GM12878 (cell line): ENCODE measurements at regions not wholly inside any gene's neighbourhood (a gene's known extent, or its start where the extent isn't known, plus 50 kb on each side); places are given as distances from the start of the nearest gene placed in this dataset.

Experiments
- ATAC-seq: fragments of 200-7000 bp; cut with Tn5 transposase; 3 replicates; pipeline ENCODE4 v1.9.1; 2020; ENCODE audit warnings: mild to moderate bottlenecking, moderate library complexity
- BruUV-seq: library from RNA; stranded (reverse); fragments of 400-500 nt; replicated peaks from 2 replicates; lab custom pipeline; 2021; lab: Mats Ljungman, UMichigan
- CTCF ChIA-PET: fragments of 300-600 bp; sonication (Branson Sonifier 250); formaldehyde crosslinking; extraction: SDS; loops from one replicate; lab custom pipeline; 2021; ENCODE audit warnings: inconsistent platforms; lab: Yijun Ruan, JAX
- POLR2A ChIA-PET: fragments of 350-600 bp; formaldehyde crosslinking; extraction: SDS; loops from one replicate; lab custom pipeline; 2021; ENCODE audit warnings: inconsistent platforms; lab: Charles Lee
- RAD21 ChIA-PET: fragments of 300-600 bp; sonication (Branson Sonifier 250); formaldehyde crosslinking; loops from one replicate; lab custom pipeline; 2023; ENCODE audit warnings: antibody characterized with exemption; ENCODE audit not compliant: unreplicated experiment; lab: Charles Lee
- SMC1A ChIA-PET: fragments of 300-600 bp; sonication (Branson Sonifier 250); formaldehyde crosslinking; loops from one replicate; lab custom pipeline; 2023; ENCODE audit not compliant: unreplicated experiment, uncharacterized antibody; lab: Charles Lee
- DNase-seq: peaks from one replicate; pipeline ENCODE4 v3.0.0-alpha.2; 2011; ENCODE audit warnings: low read depth, low spot score
- FAIRE-seq: peaks from 3 replicates; lab custom pipeline; 2011; peaks lifted over from hg19 to GRCh38; lab: Jason Lieb, UNC
- H2AFZ ChIP-seq: 2 replicates; pipeline ENCODE4 v1.6.0; 2011; ENCODE audit warnings: low read depth, low read length, control low read depth; ENCODE audit not compliant: control insufficient read depth
- H3K27ac ChIP-seq: 2 replicates; pipeline ENCODE4 v1.5.1; 2011; ENCODE audit warnings: control low read depth; ENCODE audit not compliant: control insufficient read depth, insufficient read depth
- H3K27me3 ChIP-seq, 2 experiments: replicated peaks in 1 of 2; 2 replicates each; pipeline versions ENCODE4 v1.6.0 to v1.6.1; 2011; ENCODE audit warnings: low read length in 1 of 2; ENCODE audit not compliant: control insufficient read depth in 2 of 2, insufficient read depth in 2 of 2
- H3K36me3 ChIP-seq, 2 experiments: 2 replicates each; pipeline ENCODE4 v1.5.1; 2011; ENCODE audit warnings: low read length in 1 of 2; ENCODE audit not compliant: control insufficient read depth in 2 of 2, insufficient read depth in 2 of 2
- H3K4me1 ChIP-seq: 2 replicates; pipeline ENCODE4 v1.6.1; 2011; ENCODE audit warnings: mild to moderate bottlenecking, low read length, moderate library complexity, mixed read lengths; ENCODE audit not compliant: control insufficient read depth, insufficient read depth
- H3K4me2 ChIP-seq: 2 replicates; pipeline ENCODE4 v1.6.0; 2011; ENCODE audit warnings: control low read depth; ENCODE audit not compliant: control insufficient read depth, insufficient read depth
- H3K4me3 ChIP-seq: fragments of 200-600 bp; sonication (generic); 2 replicates; pipeline ENCODE4 v1.5.1; 2016
- H3K79me2 ChIP-seq: 2 replicates; pipeline ENCODE4 v1.6.0; 2011; ENCODE audit warnings: low read length; ENCODE audit not compliant: control insufficient read depth, insufficient read depth
- H3K9ac ChIP-seq: 2 replicates; pipeline ENCODE4 v1.8.0; 2011; ENCODE audit warnings: low read length, control low read depth, mixed read lengths; ENCODE audit not compliant: control insufficient read depth, insufficient read depth
- H3K9me3 ChIP-seq: replicated peaks from 3 replicates; pipeline ENCODE4 v1.5.1; 2011; ENCODE audit warnings: mild to moderate bottlenecking, low read length; ENCODE audit not compliant: control insufficient read depth, insufficient read depth
- H4K20me1 ChIP-seq: 2 replicates; pipeline ENCODE4 v1.6.0; 2011; ENCODE audit not compliant: control insufficient read depth, insufficient read depth
- ASH2L ChIP-seq: fragments of 300-600, 200-600 bp; sonication (generic); IDR thresholded peaks from 2 replicates; pipeline ENCODE4 v1.6.1; 2017; ENCODE audit warnings: low read depth, mild to moderate bottlenecking, borderline replicate concordance
- ATF3 ChIP-seq: IDR thresholded peaks from 2 replicates; pipeline ENCODE4 v1.6.1; 2011; ENCODE audit warnings: low read depth, mild to moderate bottlenecking, low read length, moderate library complexity, borderline replicate concordance; ENCODE audit errors: extremely low read depth
- BACH1 ChIP-seq: fragments of 450-650 bp; IDR thresholded peaks from 2 replicates; pipeline ENCODE4 v1.6.1; 2017; ENCODE audit warnings: mild to moderate bottlenecking, borderline replicate concordance
- DPF2 ChIP-seq: fragments of 450-650 bp; IDR thresholded peaks from 2 replicates; pipeline ENCODE4 v1.6.1; 2017; ENCODE audit warnings: mild to moderate bottlenecking
- HDAC6 ChIP-seq: fragments of 200-600 bp; sonication (generic); IDR thresholded peaks from one replicate; pipeline ENCODE4 v1.8.0; 2017; ENCODE audit warnings: antibody characterized with exemption; ENCODE audit not compliant: unreplicated experiment
- NRF1 ChIP-seq: conservative IDR thresholded peaks from 2 replicates; pipeline ENCODE4 v1.6.1; 2011; ENCODE audit warnings: mild to moderate bottlenecking, low read depth, low read length, improper control_type of control experiment
- PAX8 ChIP-seq: fragments of 450-650 bp; IDR thresholded peaks from 2 replicates; pipeline ENCODE4 v1.6.1; 2017; ENCODE audit warnings: mild to moderate bottlenecking, moderate library complexity
- PML ChIP-seq: IDR thresholded peaks from 2 replicates; pipeline ENCODE4 v1.6.1; 2012; ENCODE audit warnings: low read length, inconsistent platforms
- POLR2AphosphoS2 ChIP-seq: IDR thresholded peaks from 2 replicates; pipeline ENCODE4 v1.6.1; 2011; ENCODE audit warnings: low read depth, mild to moderate bottlenecking, low read length, improper control_type of control experiment, moderate library complexity
- RAD51 ChIP-seq: fragments of 450-650 bp; IDR thresholded peaks from 2 replicates; pipeline ENCODE4 v1.6.1; 2016; ENCODE audit warnings: moderate library complexity, mild to moderate bottlenecking, inconsistent platforms
- RCOR1 ChIP-seq: conservative IDR thresholded peaks from 2 replicates; pipeline ENCODE4 v1.6.1; 2012; ENCODE audit warnings: low read depth, low read length, improper control_type of control experiment
- SKIL ChIP-seq: fragments of 450-650 bp; IDR thresholded peaks from 2 replicates; pipeline ENCODE4 v1.6.1; 2017; ENCODE audit warnings: mild to moderate bottlenecking, low read depth, inconsistent platforms; ENCODE audit not compliant: poor library complexity, severe bottlenecking
- STAT1 ChIP-seq: fragments of 450-650 bp; conservative IDR thresholded peaks from 2 replicates; pipeline ENCODE4 v1.6.1; 2014; ENCODE audit warnings: antibody characterized with exemption, mild to moderate bottlenecking
- SUZ12 ChIP-seq: fragments of 200-600 bp; sonication (generic); IDR thresholded peaks from one replicate; pipeline ENCODE4 v1.6.1; 2018; ENCODE audit warnings: antibody characterized with exemption, mild to moderate bottlenecking; ENCODE audit not compliant: unreplicated experiment
- ZNF384 ChIP-seq: IDR thresholded peaks from 2 replicates; pipeline ENCODE4 v1.6.1; 2012; ENCODE audit warnings: low read depth, mild to moderate bottlenecking, low read length, improper control_type of control experiment, borderline replicate concordance
- WGBS: methylation state at CpG from one replicate; pipeline ENCODE4 v1.1.6; 2016; ENCODE audit warnings: low lambda C conversion rate; ENCODE audit not compliant: insufficient replicate concordance, insufficient coverage; ENCODE audit errors: missing lambda C conversion rate; 5-methylcytosine and 5-hydroxymethylcytosine counted together
- in situ Hi-C: fragments of 300-500 bp; cut with MboI; formaldehyde crosslinking; loops from 9 replicates; pipeline ENCODE4 v1.14.3; 2018; ENCODE audit warnings: mixed read lengths
- intact Hi-C: fragments of 100-400 bp; cut with micrococcal nuclease; formaldehyde crosslinking; loops from one replicate; pipeline ENCODE4 v1.14.2; 2022; ENCODE audit not compliant: unreplicated experiment

- ChIA-PET CTCF (no interaction called here), POLR2A (no interaction called here)
- H3K27me3 ChIP-seq, result no peaks in the 10 kb centered on the region
Observed at GRCh38 chr6:6434723-6435122, 114.3 kb upstream of the F13A1 start.

More at GRCh38 chr6:6434723-6435122, 114.3 kb upstream of the F13A1 start:
- SMC1A ChIA-PET, result no interaction called here
- intact Hi-C loops (no loop called here), in situ Hi-C loops (no loop called here)
- BruUV-seq, result no TSS peak
- Histone ChIP-seq H3K36me3 (peaks cover 0 to 3% of the 10 kb centered on the region in 2 experiments; a peak in 1 of 4 replicates), H3K4me3 (no peak overlapping the region), H3K4me1 (no peaks in the 10 kb centered on the region), H3K4me2 (no peak overlapping the region), H3K9me3 (no peaks in the 10 kb centered on the region; the same call in 2 of the 3 replicates), H4K20me1 (no peaks in the 10 kb centered on the region)
- DNase-seq (no peak), FAIRE-seq (no peak)
- TF ChIP-seq RAD51 (no peak), BACH1 (no peak), NRF1 (no peak), ZNF384 (no peak), ATF3 (no peak), DPF2 (no peak), RCOR1 (no peak), SUZ12 (no peak), STAT1 (no peak), SKIL (no peak), PAX8 (no peak), PML (no peak), POLR2AphosphoS2 (no peak), ASH2L (no peak), HDAC6 (no peak)
- TF ChIP-seq, all 136 proteins: peak for 0
- Histone ChIP-seq H2AFZ (no peak overlapping the region), H3K79me2 (no peaks in the 10 kb centered on the region), H3K27ac (no peak overlapping the region), H3K9ac (no peak overlapping the region)
- RAD21 ChIA-PET, result no interaction called here
- 100% methylated on average over 1 of the region's 1 CpG for WGBS
- no peak for ATAC-seq
